SK-N-SH (cell line): ENCODE measurements at regions not wholly inside any gene's neighbourhood (a gene's known extent, or its start where the extent isn't known, plus 50 kb on each side); places are given as distances from the start of the nearest gene placed in this dataset.

ENCODE experiments used
- CHD2 ChIP-seq: fragments of 150-350 bp; IDR thresholded peaks from 2 replicates; pipeline ENCODE4 v1.6.1; 2018; ENCODE audit warnings: low read length; ENCODE audit not compliant: partially characterized antibody
- CTCF ChIP-seq: fragments of 200-600 bp; sonication (generic); IDR thresholded peaks from 2 replicates; pipeline ENCODE4 v1.6.1; 2017; ENCODE audit warnings: antibody characterized with exemption, mild to moderate bottlenecking, moderate library complexity
- EP300 ChIP-seq, 2 experiments: IDR thresholded peaks; 2 replicates each; pipeline versions ENCODE4 v1.4.0 to v1.6.1; 2012; ENCODE audit warnings: borderline replicate concordance in 1 of 2, low read depth in 1 of 2, low read length in 1 of 2
- EZH2phosphoT487 ChIP-seq: fragments of 200-600 bp; sonication (generic); IDR thresholded peaks from 2 replicates; pipeline ENCODE4 v1.6.1; 2017; ENCODE audit warnings: low read depth, mixed run types, mild to moderate bottlenecking, antibody characterized with exemption, moderate library complexity, borderline replicate concordance
- FOSL2 ChIP-seq: IDR thresholded peaks from 2 replicates; pipeline ENCODE4 v1.4.0; 2012; ENCODE audit warnings: low read depth, mild to moderate bottlenecking, moderate library complexity, borderline replicate concordance
- GABPA ChIP-seq: IDR thresholded peaks from 2 replicates; pipeline ENCODE4 v1.4.0; 2012; ENCODE audit warnings: low read depth, mild to moderate bottlenecking
- MAX ChIP-seq: IDR thresholded peaks from 2 replicates; pipeline ENCODE4 v1.4.0; 2012; ENCODE audit warnings: low read depth
- MEF2A ChIP-seq: IDR thresholded peaks from 2 replicates; pipeline ENCODE4 v1.4.0; 2012; ENCODE audit warnings: low read depth, borderline replicate concordance
- POLR2AphosphoS5 ChIP-seq: IDR thresholded peaks from 2 replicates; pipeline ENCODE4 v1.6.1; 2012; ENCODE audit warnings: low read depth, low read length
- RAD21 ChIP-seq: IDR thresholded peaks from 2 replicates; pipeline ENCODE4 v1.6.1; 2012; ENCODE audit warnings: mild to moderate bottlenecking, low read length
- TEAD4 ChIP-seq: IDR thresholded peaks from 2 replicates; pipeline ENCODE4 v1.4.0; 2012; ENCODE audit warnings: mild to moderate bottlenecking, borderline replicate concordance; ENCODE audit not compliant: insufficient read depth
- TF ChIP-seq, protein P1 (sequence below): fragments of 150-350 bp; IDR thresholded peaks from 2 replicates; pipeline ENCODE4 v1.6.1; 2017; ENCODE audit warnings: antibody characterized with exemption, low read length, low read depth, borderline replicate concordance

GRCh38 chr9:2320114-2320513, 301.5 kb upstream of the VLDLR start:
- TF ChIP-seq CTCF: no peak
- no peak for TF ChIP-seq RAD21
- TF ChIP-seq CHD2: no peak
- no peak for TF ChIP-seq MAX
- no peak for TF ChIP-seq EP300 (IDR thresholded peaks at IDR 0.05; ENCODE audit: borderline replicate concordance in 1 of 2, low read depth in 1 of 2, low read length in 1 of 2)
- TF ChIP-seq, protein P1, sequence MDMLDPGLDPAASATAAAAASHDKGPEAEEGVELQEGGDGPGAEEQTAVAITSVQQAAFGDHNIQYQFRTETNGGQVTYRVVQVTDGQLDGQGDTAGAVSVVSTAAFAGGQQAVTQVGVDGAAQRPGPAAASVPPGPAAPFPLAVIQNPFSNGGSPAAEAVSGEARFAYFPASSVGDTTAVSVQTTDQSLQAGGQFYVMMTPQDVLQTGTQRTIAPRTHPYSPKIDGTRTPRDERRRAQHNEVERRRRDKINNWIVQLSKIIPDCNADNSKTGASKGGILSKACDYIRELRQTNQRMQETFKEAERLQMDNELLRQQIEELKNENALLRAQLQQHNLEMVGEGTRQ: no peak
- no peak for TF ChIP-seq MEF2A
- no peak for TF ChIP-seq POLR2AphosphoS5
- no peak for TF ChIP-seq FOSL2
- TF ChIP-seq EZH2phosphoT487: no peak
- TF ChIP-seq GABPA: no peak
- no peak for TF ChIP-seq TEAD4
